Middle frontal gyrus (tissue), 1 donor: ENCODE measurements at regions not wholly inside any gene's neighbourhood (a gene's known extent, or its start where the extent isn't known, plus 50 kb on each side); places are given as distances from the start of the nearest gene placed in this dataset.

Source experiments
- DNase-seq: peaks from one replicate; pipeline ENCODE4 v3.0.0-alpha.2; 2015; ENCODE audit warnings: low spot score; ENCODE audit errors: extremely low spot score

DNA sequence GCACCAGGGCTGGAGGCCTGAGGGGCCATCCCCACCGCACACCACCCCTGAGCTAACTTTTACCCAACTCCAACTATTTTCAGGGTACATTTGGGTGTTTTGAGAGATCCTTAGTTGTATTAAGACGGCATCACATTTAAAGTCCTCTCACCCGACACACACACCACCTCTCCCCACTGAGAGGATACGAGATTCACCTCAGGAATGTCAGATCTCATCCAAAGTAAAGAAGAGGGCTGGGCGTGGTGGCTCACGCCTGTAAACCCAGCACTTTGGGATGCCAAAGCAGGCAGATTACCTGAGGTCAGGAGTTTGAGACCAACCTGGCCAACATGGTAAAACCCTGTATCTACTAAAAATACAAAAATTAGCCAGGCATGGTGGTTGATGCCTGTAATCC, 88.4 kb downstream of the RBFOX3 start:
- no peak for DNase-seq

DNA sequence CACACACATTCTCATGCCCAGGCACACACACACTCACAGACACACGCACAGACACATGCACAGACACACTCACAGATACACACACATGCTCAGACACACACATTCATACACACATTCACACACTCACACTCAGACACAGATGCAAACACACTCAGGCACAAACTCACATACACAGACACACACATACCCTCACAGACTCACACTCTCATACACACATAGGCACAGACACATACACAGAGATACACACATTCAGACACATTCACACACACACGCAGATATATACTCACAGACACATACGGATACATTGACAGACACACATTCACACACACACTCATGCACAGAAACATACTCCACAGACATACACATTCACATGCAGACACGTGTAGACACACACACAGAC, 89.6 kb downstream of the RBFOX3 start:
- DNase-seq: no peak

DNA sequence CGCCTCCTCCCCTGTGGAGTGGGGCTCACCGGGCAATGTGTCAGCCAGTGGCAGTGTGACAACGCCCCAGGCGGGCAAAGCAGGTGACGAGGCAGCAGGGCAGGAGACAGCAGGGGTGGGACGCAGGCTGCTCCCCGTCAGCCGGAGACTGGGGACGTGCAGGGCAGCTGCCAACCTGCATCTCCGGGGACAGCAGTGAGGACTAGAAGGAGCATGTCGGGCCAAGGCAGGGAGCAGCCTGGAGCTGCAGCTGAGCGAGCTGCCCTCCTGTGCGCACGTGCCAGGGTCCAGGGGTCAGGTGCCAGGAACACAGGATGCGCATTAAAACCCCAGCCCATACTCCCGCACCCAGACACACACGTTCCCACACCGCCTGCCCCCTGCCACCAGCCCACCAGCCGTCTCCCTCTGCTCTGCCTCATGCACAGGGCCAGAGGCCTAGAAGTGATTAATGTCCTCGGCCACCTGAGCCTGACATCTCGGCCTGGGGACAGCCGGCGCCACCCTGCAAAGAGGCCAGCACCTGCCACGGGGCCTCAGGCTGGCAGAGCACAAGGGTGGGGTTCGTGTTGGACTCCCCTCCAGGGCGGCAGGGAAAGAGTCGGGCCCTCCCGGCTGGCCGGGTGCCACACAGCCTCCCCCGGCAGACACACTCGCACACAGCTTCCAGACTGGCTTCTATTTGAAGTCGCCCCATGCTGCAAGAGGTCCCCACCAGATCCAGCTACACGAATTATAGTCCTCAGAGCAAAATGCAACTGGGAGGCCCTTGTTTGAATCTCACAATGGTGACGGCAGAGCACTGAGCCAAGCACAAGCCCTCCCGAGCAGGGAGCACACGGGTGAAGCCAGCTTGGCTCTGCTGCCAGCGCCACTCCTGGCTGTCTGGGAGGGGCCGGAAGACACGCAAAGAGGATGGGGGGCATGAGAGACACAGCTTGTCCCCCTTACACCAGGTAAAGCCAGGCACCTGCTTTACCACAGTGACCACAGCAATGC, 90.4 kb downstream of the RBFOX3 start:
- DNase-seq: no peak

DNA sequence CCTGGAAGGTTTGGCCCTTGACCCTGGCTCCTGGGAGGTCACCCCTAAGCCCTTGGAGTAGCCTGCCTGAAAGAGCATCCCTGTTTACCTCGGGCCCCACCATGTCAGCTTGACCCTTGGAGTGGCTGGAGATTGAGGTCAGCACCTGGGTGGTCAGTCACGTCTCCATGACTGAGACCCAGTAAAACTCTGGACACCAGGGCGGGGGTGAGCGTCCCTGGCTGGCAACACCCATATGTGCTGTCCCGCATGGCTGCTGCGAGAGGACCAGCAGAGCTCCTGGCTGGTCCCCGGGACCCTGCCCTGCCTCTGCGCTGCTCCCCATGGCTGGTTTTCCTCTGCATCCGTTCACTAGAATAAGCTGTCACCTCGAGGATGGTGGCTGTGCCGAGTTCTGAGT, 91.2 kb downstream of the RBFOX3 start:
- no peak for DNase-seq

DNA sequence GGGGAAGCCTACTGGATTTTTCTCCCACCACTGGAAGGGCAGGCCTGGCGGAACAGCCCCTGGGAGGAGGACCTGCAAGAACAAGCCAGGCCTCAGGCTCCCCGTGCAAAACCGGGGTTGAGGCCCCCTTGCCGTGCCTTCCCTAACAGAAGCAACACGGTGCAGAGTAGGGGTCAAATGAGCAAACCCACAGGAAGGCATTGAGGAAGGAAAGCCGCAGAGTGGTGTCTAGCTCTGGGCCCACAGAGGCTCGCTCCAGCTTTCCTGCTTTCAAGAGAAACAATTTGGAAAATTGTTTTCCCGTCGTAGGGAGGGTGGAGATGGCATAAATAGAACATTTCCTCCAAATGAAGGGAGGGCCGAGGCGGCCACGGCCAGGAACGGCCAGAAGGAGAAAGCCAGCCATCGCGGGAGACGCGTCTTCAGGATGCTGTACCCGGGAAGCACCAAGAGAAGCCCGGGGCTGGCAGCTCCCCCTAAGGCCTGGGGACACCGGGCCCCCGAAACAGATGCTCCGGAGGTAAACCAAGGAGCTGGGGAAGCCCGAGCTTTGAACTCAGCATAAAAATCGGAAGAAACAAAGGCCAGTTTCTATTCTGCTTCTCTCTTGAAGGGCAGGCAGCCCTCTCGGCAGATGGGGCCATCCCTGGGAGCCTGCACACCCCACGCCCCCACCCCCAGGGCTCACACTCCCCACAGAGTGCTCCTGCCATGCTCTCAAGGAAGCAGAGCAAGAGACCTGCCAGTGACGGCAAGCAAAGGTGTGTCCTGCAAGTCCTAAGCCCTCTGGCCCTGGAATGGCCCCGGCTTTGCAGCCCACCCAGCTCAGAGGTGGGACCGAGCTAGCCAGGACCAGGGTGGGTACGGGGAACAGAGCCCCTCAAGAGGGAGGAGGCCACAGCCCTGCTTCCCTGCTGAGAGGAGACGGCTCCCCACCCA, 92.0 kb downstream of the RBFOX3 start:
- no peak for DNase-seq

DNA sequence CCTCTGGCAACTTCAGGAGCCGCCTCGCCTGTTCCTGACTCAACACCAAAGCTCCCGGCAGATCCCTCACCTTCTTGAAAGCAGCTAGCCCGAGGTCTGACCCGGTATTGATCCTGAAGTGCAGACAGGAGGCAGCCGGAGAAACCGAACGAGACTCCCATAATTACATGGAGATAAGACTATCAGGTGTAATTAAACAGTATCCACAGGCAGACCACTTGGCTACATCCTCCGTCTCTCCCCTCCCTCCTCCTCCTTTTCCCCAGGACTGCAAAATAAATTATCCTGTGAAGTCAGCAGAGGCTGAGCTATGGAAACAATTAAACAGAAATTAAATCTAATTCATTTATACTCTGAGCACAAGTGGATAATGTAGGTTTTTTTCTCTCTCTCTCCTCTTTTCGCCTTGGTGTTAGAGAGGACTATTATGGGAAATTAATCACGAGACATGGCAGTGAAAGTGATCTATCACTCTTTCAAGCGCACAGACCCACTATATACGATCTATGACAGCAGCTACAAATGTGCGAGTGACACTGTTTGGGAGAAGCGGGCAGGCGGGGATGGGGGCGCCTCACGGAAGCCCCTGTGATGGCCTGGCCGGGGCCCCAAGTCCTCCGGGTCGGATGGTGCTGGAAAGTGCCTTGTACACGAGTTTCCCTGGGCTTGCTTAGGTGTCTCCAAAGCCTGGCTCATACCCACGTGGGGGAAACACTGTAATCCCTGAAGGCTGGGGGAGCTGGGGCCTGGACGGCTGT, 92.8 kb downstream of the RBFOX3 start:
- DNase-seq: no peak

DNA sequence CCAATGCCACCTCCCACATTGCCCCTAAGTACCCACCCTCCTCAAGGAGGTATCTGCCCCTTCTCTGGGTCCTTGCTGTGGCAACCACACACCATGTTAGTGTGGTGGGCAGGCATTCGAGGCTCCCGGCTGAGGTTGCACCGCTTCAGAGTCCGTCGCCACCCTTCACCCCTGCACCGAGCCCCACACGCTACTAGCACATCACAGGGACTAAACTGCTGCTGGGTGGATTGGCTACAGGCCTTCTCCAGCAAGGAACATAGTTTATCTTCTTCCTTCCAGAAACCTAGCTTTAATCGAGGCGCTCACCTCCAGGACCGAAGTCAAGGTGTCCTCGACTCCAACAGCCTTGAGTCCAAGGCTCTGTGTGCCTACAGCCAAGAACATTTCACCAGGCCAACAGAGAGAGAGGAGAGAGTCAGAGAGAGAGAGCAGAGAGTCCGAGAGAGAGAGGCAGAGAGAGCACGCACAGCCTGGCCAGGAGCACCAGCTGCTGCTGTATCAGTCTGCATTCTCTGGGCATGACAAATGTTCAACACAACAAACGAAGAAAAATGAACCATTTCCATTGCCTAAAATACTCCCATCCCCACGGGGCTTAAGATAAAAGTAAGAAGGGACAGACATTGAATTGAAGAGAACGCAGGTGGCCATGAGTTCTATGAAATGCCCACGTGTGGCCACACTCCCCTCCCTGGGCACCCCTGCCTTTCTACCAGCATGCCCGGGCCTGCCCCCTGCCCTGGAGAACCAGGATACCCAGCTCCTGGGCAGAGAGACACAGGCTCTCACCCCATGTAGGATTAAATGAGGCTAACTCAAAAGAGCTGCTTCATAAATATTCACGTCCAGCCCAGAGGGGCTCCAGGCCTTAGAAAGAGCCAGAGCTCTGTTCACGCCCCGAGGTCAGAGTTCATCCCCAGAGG, 94.9 kb downstream of the RBFOX3 start:
- DNase-seq: no peak

DNA sequence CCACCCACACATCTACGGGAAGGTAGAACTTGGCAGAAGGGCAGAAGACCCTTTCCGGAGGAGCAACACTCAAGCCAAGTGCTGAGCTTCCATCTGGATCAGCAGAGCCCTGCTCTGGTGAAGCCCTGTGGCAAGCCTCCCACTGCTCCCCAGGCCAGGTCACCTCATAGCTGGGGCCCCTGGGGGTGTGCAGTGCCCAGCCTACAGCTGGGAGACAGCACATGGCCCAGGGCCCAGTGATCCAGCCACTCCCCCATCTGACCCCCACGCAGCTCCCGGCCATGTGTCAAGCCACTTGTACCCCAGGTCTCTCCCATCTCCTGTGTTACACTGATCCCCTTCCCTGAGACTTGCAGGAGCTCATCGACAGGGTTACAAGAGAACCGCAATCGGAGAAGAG, 95.7 kb downstream of the RBFOX3 start:
- no peak for DNase-seq

DNA sequence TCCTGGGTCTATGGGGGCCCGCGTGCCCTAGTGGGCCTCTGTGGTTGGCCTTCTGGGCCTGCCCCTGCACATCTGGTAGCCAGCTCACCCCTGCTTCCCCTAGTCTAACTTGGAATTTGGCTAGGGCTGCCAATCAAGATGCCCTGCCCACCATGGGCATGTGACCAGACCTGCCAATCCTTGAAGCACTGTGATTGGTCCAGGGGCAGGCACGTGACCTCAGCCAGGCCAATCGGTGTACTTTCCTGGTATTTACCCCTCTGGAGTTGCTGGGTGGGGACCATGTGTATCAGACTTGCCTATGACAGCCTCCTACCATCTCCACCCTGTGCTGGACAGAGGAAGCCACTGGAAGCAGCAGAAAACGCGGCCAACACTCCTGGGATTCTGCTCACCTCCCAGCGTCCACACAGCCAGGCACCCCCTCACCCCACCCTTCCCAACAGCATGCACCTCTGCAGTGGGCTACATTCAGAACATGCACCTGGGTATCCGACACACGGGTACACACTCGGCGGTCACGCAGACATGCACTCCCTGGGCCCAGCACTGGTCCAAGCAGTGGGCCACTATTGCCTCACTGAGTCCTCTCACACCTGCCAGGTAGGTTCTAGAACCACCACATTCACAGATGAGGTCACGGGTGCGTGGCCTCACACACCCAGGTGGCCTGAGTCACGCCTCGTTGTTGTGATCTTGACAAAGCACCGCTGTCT, 96.9 kb downstream of the RBFOX3 start:
- no peak for DNase-seq

DNA sequence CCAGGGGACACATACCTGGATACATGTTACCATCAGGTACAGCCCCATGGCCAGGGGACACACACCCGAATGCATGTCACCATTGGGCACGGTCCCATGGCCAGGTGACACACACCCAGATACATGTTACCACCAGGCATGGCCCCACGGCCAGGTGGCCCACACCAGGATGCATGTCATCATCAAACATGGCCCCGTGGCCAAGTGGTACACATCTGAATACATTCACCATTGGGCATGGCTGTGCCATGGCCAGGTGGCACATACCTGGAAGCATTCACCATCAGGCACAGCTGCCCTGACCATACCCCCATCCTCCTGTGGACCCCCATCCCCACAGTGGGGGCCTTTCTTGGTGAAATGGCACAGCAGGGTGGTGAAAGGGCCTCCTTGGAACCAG, 97.6 kb downstream of the RBFOX3 start:
- no peak for DNase-seq

DNA sequence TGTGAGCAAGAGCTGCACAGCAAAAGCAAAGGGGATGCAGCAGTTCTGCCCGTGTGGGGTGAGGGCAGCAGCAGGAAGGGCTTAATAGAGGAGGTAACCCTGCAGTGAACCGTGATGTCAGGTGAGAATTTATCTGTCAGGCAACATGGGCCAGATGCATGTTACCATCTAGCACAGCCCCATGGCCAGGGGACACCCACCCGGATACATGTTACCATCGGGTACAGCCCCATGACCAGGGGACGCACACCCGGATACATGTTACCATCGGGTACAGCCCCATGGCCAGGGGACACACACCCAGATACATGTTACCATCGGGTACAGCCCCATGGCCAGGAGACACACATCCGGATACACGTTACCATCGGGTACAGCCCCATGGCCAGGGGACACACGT, 99.4 kb downstream of the RBFOX3 start:
- DNase-seq: no peak

DNA sequence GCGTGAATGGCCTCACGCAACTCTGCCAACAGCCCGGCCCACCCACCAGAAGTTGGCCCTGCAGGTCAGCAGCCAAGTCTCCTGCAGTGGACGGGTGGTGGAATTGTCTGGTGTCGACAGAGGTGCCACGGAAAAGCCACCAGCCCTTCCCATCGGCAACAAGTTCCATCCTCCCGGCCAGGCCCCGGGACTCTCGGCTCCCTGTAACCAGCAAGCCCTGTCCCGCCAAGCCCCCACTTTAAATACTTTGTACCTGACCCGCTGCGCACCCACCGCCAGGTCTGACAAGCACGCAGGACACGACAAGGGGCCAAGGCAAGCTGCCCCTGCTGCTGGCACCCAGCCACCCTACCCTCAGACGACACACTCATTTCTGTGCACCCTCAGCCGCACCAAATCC, 100.8 kb downstream of the RBFOX3 start:
- DNase-seq: no peak

DNA sequence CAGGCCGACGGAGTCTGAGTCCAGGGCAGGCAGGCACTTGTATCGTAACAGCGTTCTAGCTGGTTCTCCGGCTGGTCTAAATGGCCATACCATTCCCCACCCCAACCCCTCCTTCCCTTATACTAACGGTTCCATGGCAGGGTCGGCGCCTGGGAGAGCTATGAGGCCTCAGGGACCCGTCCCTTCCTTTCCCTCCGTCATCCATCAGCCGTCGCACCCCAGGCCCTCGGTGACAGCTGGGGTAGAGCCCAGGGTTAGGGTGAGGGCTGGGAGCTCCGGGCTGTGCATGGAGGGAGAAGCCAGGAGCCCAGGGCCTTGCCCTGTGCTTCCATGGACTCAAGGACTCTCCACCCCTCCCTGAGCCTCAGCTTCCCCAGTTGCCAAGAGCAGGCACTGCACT, 101.4 kb downstream of the RBFOX3 start:
- no peak for DNase-seq

DNA sequence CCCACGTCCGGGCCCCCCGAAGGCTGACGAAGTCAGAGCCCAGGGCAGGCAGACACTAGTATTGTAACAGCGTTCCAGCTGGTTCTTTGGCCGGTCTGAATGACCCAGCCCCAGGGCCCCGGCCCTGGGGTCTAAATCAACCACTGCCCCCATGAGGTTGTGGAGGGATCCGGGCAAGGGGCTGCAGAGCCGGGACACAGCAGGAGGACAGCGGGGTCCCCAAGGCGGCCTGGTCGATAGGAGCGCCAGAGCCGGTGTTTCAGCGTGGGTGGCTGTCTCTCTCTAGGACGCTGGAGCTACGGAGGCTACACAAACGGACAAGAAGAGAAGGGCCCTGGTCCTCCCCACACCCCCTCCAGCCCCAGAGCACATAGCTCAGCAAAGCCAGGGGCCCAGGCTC, 101.8 kb downstream of the RBFOX3 start:
- DNase-seq: no peak

DNA sequence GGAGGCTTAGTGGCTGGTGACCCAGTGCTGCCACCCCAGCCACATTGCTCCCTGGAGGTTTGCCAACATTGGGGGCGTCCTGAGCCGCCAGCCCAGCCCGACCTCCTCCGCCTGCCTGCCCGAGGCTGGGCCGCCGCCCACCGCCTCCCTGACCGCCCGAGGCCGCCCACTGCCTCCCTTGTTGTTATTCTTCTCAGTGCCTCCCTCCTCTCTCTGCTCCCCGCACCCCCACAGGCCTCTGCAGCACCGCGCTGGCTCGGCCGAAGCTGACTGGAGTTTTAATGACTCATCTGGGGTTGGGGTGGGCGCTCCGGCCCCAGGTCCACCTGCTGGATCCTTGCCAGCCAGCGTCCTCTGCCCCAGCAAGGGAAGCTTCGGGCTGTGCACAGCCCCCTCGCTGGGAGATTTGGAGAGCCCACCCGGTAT, 102.5 kb downstream of the RBFOX3 start:
- no peak for DNase-seq

DNA sequence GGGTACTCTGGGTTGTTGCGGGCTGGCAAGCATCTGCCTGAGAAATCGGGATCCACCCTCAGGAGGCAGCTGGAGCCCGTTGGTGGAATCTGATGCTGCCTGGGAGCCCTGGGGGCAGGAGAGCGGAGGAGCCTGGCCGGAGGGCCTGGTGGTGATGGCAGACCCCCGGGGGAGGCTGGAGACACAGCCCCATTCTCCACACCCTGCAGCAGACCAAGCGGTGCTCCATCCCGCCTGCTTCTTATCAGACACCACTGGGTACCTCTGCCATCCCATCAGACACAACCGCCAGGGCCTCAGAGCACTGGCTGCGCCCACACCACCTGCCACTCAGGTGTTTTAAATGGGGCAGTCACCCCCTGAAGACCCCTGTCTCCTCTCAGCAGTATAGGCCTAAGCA, 103.9 kb downstream of the RBFOX3 start:
- no peak for DNase-seq

DNA sequence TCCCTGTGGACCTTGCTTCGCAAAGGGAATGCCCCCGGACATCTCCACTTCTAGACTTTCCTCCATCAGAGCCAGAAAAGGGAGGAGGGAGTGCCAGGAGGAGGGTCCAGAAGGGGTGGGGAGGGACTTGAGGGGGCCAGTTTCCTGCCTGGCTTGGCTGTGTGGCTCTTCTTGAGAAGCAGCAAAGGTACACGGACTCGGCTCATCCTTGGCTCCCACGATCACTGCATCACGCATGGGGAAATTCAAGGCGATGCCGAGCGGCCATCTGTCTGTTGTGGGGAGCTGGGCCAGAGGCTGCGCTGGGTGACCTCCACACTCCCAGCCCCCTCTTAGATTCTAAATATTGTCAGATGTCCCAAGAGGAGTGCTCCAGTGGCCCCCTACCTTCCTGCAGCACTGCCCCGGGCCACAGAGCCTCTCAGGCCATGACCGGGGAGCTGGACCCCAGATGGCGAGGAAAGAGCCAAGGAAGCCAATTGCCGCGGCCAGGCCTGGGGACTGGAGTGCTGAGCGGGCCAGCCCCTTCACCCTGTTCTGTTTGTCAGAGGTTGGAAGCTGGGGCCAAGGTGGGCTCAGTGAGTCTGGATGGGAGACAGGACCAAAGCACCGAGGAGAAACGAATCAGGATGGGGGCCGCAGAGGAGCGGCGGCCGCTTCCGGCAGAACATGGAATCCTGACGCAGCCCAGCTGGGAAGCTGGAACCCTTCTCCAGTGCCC, 104.5 kb downstream of the RBFOX3 start:
- no peak for DNase-seq

DNA sequence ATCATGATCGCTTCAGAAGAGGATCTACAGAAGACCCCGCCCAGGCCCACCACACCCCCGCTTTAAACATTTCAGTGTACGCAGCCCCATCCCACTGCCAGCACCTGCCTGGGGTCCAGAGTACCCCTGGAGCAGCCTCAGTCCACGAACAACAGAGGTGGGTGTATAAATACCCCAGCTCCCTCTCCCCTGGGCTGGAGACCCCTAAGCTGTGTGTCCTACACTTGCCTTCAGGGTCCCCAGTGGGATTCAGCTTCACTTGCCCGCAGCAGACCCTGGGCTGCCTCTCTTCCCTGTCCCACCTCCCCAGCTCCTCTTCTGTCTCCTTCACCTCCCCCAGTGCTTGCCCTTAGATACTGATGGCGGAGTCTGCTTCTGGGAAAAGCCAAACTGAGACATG, 105.7 kb downstream of the RBFOX3 start:
- DNase-seq: no peak

DNA sequence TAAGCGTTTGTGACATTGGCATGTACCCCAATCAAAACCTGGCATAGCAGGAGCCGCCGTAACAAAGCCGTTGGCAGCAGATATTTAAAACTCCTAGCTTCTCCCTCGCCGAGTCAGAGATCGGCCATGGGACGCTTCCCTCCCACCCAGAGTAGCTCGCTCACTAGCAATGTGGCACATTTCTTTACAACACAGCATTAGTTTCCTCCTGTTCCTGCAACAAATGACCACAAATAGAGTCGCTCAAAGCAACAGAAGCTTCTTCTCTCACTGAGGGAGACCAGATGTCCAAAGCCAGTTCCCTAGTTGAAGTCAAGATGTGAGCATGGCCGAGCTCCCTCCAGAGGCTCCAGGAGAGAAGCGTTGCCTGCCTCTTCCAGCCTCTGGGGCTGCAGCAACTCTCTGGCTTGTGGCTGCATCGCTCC, 106.7 kb downstream of the RBFOX3 start:
- no peak for DNase-seq
